GM10248 (cell line): ENCODE measurements at regions not wholly inside any gene's neighbourhood (a gene's known extent, or its start where the extent isn't known, plus 50 kb on each side); places are given as distances from the start of the nearest gene placed in this dataset.

Source experiments
- CTCF ChIA-PET: fragments of 300-600 bp; sonication (Branson Sonifier 250); formaldehyde crosslinking; extraction: SDS; loops from one replicate; lab custom pipeline; 2021; ENCODE audit warnings: antibody characterized with exemption; lab: Yijun Ruan, JAX
- POLR2A ChIA-PET: fragments of 350-650 bp; sonication (Branson Sonifier 250); formaldehyde crosslinking; extraction: SDS; loops from one replicate; lab custom pipeline; 2020; ENCODE audit warnings: antibody characterized with exemption; lab: Yijun Ruan, JAX
- DNase-seq: peaks from one replicate; pipeline ENCODE4 v3.0.0; 2012; ENCODE audit errors: extremely low spot score
- CTCF ChIP-seq: IDR thresholded peaks from 2 replicates; pipeline ENCODE4 v1.5.1; 2012; ENCODE audit warnings: mild to moderate bottlenecking, low read depth; ENCODE audit errors: extremely low read depth, missing control alignments, control extremely low read depth

DNA sequence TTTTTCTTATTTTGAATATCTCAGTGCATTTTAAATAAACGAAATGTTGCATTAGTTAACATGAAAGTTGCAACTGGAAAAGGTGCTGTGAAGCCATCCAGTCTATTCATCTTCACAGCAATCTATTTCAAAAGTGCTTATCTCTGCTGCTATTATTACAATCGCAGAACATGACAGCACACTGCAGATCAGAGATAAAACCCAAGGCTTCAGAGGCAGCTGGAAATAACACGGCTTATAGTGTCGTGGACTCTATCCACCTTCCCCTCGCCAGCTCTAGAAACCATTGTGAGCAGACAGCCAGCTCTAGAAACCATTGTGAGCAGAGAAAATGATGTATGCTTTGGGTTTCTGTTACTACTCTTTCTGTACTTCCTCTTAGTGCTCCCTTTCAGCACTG is 1140.8 kb upstream of the CELF4 start:
- POLR2A ChIA-PET: no interaction called here
- CTCF ChIA-PET: interaction anchor here (1.1 kb wide), 1 partner anchor 13 kb away, joined by 3 read pairs; no protein-coding TSS in a partner anchor
- no peak for TF ChIP-seq CTCF
- DNase-seq: no peak

GRCh38 chr18:38698088-38698487 is 1132.5 kb upstream of the CELF4 start:
- CTCF ChIA-PET: interaction anchor here (1.0 kb wide), 1 partner anchor 15 kb away, joined by 3 read pairs; no protein-coding TSS in a partner anchor
- DNase-seq: no peak
- TF ChIP-seq CTCF: no peak
- POLR2A ChIA-PET: no interaction called here

DNA sequence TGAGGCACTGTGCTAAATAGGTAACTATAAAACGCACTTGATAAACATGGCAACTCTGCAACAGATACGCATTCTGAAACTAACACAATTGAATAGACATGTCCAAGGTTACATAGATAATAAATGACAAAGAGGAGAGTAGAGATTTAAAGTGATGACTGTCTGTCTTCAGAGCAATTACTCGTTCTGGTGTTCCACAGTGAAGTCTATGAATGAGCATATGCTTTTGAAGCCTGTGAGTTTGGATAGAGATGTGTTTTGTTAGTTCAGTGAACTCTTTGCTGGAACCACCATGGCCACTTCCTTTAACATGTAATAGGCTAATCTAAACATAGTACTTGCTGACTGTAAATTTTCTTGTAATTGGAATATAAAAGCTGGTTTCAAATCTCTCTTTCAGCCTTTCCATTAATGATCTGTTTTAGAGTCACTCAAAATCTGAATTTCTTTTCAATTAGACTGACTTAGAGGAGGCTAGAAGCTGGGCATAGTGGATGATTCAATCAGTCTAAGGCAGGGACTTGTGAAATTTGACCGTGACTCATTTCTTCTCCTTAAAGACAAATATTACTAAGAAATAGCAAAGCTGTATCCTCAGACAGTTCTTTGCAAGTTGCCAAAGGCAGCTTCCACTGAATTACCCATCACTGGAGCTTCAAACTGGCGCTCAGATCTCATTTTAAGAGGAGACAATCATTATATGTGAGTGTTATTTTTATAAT is 1130.1 kb upstream of the CELF4 start:
- no peak for TF ChIP-seq CTCF
- ChIA-PET CTCF (interaction anchor here (1.6 kb wide), 1 partner anchor 23 kb away, joined by 4 read pairs; no protein-coding TSS in a partner anchor), POLR2A (no interaction called here)
- DNase-seq: no peak

- POLR2A ChIA-PET: no interaction called here
- no peak for TF ChIP-seq CTCF
- CTCF ChIA-PET: no interaction called here
- DNase-seq: no peak
Observed at GRCh38 chr18:38693104-38693503, 1127.5 kb upstream of the CELF4 start.

DNA sequence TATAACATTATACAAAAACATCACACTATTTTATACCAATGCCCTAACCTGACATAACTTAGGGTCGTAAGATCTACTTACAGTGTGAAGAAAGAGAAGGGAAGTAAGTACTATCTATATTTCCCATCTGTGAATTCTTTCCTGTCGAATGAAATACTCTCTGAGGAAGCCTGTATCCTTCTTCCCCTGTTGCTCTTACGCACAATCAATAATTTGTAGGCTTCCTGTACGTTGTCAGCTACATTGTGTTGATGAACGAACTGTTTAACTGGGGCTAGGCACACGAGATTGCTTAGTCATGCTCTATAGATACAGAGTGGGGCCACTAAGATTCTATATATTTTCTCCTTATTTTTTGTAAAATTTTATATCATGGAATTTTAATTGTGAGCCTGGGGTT is 1125.0 kb upstream of the CELF4 start:
- POLR2A ChIA-PET: no interaction called here
- no peak for DNase-seq
- CTCF ChIA-PET: no interaction called here
- TF ChIP-seq CTCF: no peak

DNA sequence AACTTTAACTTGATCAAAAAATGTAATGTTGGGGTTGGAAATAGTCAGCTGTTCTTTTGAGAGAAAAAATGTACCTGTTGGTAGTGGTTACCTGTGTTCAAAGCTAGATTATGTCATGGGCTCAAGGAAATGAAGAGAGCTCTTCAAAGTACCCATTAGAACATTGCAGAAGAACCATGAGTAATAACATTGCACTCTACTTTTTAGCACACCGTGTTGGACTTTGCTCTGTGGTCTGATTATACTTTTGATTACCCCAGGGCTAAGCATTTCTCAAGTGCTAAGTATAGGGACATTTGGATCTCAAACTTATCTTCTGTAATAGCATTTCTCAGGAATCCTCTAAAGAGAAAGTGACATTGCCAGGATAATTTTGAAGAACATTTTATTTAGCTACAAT is 1122.8 kb upstream of the CELF4 start:
- TF ChIP-seq CTCF: no peak
- DNase-seq: no peak
- POLR2A ChIA-PET: no interaction called here
- CTCF ChIA-PET: interaction anchor here (1.0 to 2.1 kb wide), 3 partner anchors 10 to 31 kb away, joined by 3 to 7 read pairs (median 4); no protein-coding TSS in a partner anchor

GRCh38 chr18:38670486-38670885 is 1104.9 kb upstream of the CELF4 start:
- ChIA-PET POLR2A (no interaction called here), CTCF (no interaction called here)
- DNase-seq: no peak
- no peak for TF ChIP-seq CTCF
